ENCODE measurements at regions not wholly inside any gene's neighbourhood (a gene's known extent, or its start where the extent isn't known, plus 50 kb on each side); places are given as distances from the start of the nearest gene placed in this dataset.

- 58% methylated on average over 2 of the region's 3 CpGs for whole genome bisulfite sequencing (ENCODE audit: insufficient coverage)
- H3K27me3 ChIP-seq (ENCODE audit: control insufficient read depth in 2 of 2, insufficient read depth in 2 of 2, low read length in 2 of 2) = no peaks in the 10 kb centered on the region
Measured at GRCh38 chr7:98565103-98565502, 52.0 kb upstream of the NPTX2 start.

GRCh38 chr7:98562871-98563495 is 54.1 kb upstream of the NPTX2 start:
- 71% methylated on average over 3 of the region's 5 CpGs for WGBS (ENCODE audit: insufficient coverage)

More at GRCh38 chr7:98565103-98565502, 52.0 kb upstream of the NPTX2 start:
- Mint-ChIP-seq H3K4me1 (no peaks in the 10 kb centered on the region), H3K27me3 (ENCODE audit: low read depth in 3 of 3) (peaks cover 0 to 8% (median 6%) of the 10 kb centered on the region in 3 donors), H3K27ac (no peak overlapping the region), H3K4me3 (no peak overlapping the region), H3K36me3 (no peaks in the 10 kb centered on the region), H3K9me3 (peaks cover 10 to 21% (median 17%) of the 10 kb centered on the region in 7 donors)
- Histone ChIP-seq H3K9ac (ENCODE audit: insufficient read depth, low read length, poor library complexity, severe bottlenecking) (no peak overlapping the region), H3K36me3 (replicated peaks in 1 of 2; ENCODE audit: control insufficient read depth in 1 of 2, insufficient read depth in 2 of 2, low read length in 2 of 2) (no peaks in the 10 kb centered on the region), H3K4me2 (replicated peaks; ENCODE audit: extremely low read depth, low read length, poor library complexity, severe bottlenecking) (no peak overlapping the region), H3K9me3 (replicated peaks in 1 of 2; ENCODE audit: control insufficient read depth in 1 of 2, insufficient read depth in 1 of 2, low read length in 2 of 2) (peaks cover 10 to 28% of the 10 kb centered on the region in 2 donors), H3K79me2 (ENCODE audit: insufficient read depth, low read length) (no peaks in the 10 kb centered on the region), H4K20me1 (ENCODE audit: insufficient read depth, low read length) (no peaks in the 10 kb centered on the region), H2AFZ (ENCODE audit: insufficient read depth, low read depth, low read length, poor library complexity, severe bottlenecking) (no peak overlapping the region), H3K4me1 (ENCODE audit: control insufficient read depth in 1 of 2, insufficient read depth in 2 of 2, low read length in 2 of 2) (no peaks in the 10 kb centered on the region), H3K4me3 (replicated peaks in 1 of 3; ENCODE audit: low read depth in 2 of 3, low read length in 3 of 3) (no peak overlapping the region), H3K27ac (ENCODE audit: low read depth in 1 of 2, low read length in 2 of 2) (no peak overlapping the region)
- no peak for TF ChIP-seq CTCF (IDR thresholded peaks at IDR 0.05)
- intact Hi-C loops (cut with micrococcal nuclease) = no loop called here
- no peak for DNase-seq

More at GRCh38 chr7:98562871-98563495, 54.1 kb upstream of the NPTX2 start:
- Histone ChIP-seq H3K27me3 (ENCODE audit: control insufficient read depth in 2 of 2, insufficient read depth in 2 of 2, low read length in 2 of 2) (no peaks in the 10 kb centered on the region), H3K4me2 (replicated peaks; ENCODE audit: extremely low read depth, low read length, poor library complexity, severe bottlenecking) (no peak overlapping the region), H4K20me1 (ENCODE audit: insufficient read depth, low read length) (no peaks in the 10 kb centered on the region), H2AFZ (ENCODE audit: insufficient read depth, low read depth, low read length, poor library complexity, severe bottlenecking) (no peak overlapping the region), H3K9ac (ENCODE audit: insufficient read depth, low read length, poor library complexity, severe bottlenecking) (no peak overlapping the region), H3K4me3 (replicated peaks in 1 of 3; ENCODE audit: low read depth in 2 of 3, low read length in 3 of 3) (no peak overlapping the region), H3K36me3 (replicated peaks in 1 of 2; ENCODE audit: control insufficient read depth in 1 of 2, insufficient read depth in 2 of 2, low read length in 2 of 2) (no peaks in the 10 kb centered on the region), H3K27ac (ENCODE audit: low read depth in 1 of 2, low read length in 2 of 2) (no peak overlapping the region), H3K4me1 (ENCODE audit: control insufficient read depth in 1 of 2, insufficient read depth in 2 of 2, low read length in 2 of 2) (no peaks in the 10 kb centered on the region), H3K9me3 (replicated peaks in 1 of 2; ENCODE audit: control insufficient read depth in 1 of 2, insufficient read depth in 1 of 2, low read length in 2 of 2) (peaks cover 10 to 35% of the 10 kb centered on the region in 2 donors), H3K79me2 (ENCODE audit: insufficient read depth, low read length) (no peaks in the 10 kb centered on the region)
- Mint-ChIP-seq H3K9me3 (peaks cover 10 to 25% (median 19%) of the 10 kb centered on the region in 7 donors), H3K4me1 (no peaks in the 10 kb centered on the region), H3K27me3 (ENCODE audit: low read depth in 3 of 3) (peaks cover 2 to 12% (median 5%) of the 10 kb centered on the region in 3 donors), H3K27ac (no peak overlapping the region), H3K4me3 (no peak overlapping the region), H3K36me3 (no peaks in the 10 kb centered on the region)
- no peak for DNase-seq
- intact Hi-C loops (cut with micrococcal nuclease) = no loop called here
- no peak for TF ChIP-seq CTCF (IDR thresholded peaks at IDR 0.05)
